ENCODE measurements at regions not wholly inside any gene's neighbourhood (a gene's known extent, or its start where the extent isn't known, plus 50 kb on each side); places are given as distances from the start of the nearest gene placed in this dataset.

DNA sequence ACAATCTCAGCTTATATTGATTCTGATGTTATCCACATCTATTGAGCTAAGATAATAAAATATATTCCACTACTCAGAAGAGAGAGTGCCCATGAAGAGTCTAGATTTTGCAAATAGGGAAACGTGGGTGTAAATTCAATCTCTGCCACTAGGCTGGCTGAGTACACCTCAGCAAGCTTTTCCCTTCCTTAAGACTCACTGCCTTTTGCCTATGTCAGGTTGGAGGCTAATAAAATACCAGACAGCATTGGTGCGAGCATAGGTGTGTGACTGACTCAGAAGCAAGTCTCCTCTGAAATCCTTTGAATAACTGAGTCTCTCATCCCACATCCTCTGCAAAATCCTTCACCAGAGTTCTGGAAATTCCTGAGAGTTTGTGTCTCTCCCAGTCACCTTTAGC is 405.4 kb upstream of the CPEB2 start:
- TF ChIP-seq, protein P1, sequence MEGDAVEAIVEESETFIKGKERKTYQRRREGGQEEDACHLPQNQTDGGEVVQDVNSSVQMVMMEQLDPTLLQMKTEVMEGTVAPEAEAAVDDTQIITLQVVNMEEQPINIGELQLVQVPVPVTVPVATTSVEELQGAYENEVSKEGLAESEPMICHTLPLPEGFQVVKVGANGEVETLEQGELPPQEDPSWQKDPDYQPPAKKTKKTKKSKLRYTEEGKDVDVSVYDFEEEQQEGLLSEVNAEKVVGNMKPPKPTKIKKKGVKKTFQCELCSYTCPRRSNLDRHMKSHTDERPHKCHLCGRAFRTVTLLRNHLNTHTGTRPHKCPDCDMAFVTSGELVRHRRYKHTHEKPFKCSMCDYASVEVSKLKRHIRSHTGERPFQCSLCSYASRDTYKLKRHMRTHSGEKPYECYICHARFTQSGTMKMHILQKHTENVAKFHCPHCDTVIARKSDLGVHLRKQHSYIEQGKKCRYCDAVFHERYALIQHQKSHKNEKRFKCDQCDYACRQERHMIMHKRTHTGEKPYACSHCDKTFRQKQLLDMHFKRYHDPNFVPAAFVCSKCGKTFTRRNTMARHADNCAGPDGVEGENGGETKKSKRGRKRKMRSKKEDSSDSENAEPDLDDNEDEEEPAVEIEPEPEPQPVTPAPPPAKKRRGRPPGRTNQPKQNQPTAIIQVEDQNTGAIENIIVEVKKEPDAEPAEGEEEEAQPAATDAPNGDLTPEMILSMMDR (IDR thresholded peaks at IDR 0.05): no peak
- Histone ChIP-seq H3K4me3 (no peak overlapping the region), H3K27ac (no peak overlapping the region)
- no peak for DNase-seq (ENCODE audit: low spot score)

DNA sequence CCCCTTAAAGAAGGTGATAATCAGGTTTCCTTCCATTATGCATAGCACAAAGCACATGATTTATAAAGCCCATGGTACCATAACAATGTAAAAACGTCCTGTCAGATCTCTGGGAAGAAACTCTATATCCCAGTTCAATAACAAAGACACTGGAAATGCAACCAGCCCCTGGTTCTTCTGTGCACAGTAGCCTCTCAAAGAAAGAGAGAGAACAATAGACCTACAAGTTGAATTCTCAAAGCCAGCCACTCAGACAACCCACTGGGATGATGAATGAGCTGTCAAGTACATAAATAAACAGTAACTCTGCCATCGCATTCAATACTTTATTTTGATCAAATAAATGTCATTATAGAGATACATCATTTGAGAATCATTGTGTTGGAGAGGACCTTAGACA is 400.1 kb upstream of the CPEB2 start:
- H3K4me3 ChIP-seq: no peak overlapping the region
- H3K27ac ChIP-seq: no peak overlapping the region
- TF ChIP-seq, protein P1 (IDR thresholded peaks at IDR 0.05): no peak
- no peak for DNase-seq (ENCODE audit: low spot score)

DNA sequence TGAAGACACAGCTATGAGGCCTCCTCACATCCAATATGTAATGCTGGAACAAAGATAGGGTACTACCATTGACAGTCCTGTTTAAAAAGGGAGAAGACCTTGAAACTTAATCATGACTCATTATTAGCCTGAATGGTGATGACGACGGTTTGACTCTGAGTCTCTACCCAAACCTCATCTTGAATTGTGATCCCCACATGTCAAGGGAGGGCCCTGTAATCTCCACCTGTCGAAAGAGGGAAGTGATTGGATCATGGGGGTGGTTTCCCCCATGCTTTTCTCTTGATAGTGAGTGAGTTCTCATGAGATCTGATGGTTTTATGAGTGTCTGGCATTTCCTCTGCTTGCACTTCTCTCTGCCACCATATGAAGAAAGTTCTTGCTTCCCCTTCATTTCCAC is 395.3 kb upstream of the CPEB2 start:
- DNase-seq (ENCODE audit: low spot score): no peak
- H3K4me3 ChIP-seq: no peak overlapping the region
- no peak overlapping the region for H3K27ac ChIP-seq
- TF ChIP-seq, protein P1 (IDR thresholded peaks at IDR 0.05): no peak

DNA sequence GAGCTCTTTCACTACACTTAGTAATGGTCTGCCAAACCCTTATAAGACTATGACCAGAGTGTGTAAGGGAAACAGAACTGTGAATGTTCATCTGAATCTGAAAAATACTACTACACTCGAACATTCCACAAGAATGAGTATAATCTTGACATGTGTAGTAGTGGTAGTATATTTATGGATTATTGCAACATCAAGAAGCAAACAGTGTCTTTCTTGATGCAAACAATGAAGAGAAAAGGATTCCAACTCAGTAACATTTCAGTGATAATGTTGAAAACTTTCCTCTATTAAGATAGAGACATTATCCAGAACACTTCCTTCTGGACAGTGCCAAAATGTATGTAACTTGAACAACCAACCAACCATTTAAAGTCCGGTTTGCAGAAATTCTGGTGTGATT is 394.7 kb upstream of the CPEB2 start:
- Histone ChIP-seq H3K4me3 (no peak overlapping the region), H3K27ac (no peak overlapping the region)
- TF ChIP-seq, protein P1 (IDR thresholded peaks at IDR 0.05): no peak
- DNase-seq (ENCODE audit: low spot score): no peak

DNA sequence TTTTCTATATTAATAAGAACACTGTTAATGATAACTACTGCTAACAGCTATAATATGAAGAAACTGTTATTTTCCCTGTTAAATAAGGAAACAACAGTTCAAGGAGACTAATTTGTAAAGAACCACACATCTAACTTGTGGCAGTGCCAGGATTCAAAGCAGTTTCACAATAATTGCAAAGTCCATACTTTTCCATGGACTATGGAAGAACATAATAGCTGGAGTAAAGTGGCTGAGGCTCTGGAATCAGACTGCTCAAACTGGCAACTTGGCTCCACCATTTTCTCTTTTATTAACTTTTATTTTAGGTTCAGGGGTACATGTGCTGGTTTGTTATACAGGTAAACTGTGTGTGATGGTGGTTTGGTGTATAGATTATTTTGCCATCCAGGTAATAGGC is 393.7 kb upstream of the CPEB2 start:
- DNase-seq (ENCODE audit: low spot score): no peak
- TF ChIP-seq, protein P1 (IDR thresholded peaks at IDR 0.05): no peak
- no peak overlapping the region for H3K27ac ChIP-seq

DNA sequence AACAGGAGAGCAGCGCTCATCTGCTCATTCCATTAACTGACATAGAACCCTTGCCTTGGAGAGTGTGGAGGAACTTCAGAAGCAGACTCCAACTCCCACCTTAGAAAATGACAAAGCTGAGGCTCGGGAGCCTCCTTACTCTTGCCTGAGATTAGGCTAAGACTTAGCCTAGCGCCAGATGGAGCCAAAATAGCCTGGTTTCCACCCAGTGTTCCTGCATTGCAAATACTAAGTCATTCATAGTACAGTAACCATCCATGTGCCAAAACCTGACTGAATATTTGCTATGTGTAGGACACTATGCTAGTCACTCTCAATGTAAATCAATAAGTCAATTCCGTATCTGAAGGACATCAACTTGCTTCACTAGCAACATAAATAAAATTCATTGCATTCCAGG is 387.4 kb upstream of the CPEB2 start:
- H3K27ac ChIP-seq: no peak overlapping the region
- DNase-seq (ENCODE audit: low spot score): no peak
- H3K4me3 ChIP-seq: no peak overlapping the region
- TF ChIP-seq, protein P1 (IDR thresholded peaks at IDR 0.05): no peak

More for the DNA sequence above, 393.7 kb upstream of the CPEB2 start:
- H3K4me3 ChIP-seq: no peak overlapping the region

DNA sequence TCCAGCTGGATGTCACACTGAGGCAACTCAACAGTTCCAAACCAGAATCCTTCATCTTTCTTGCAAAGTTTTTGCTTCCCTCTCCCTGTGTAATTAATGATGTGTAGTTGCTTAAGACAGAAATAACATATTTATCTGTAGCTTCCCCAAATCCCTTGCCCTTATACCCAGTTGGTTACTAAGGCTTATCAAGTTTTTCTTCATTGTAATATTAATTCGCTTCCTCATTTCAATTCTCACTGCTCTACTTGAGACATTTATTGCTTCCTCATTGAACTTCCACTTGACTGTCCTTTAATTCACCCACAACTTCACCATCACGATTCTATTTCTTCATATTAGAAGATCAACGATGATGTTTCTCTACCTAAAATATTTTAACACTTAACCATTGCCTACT is 386.6 kb upstream of the CPEB2 start:
- Histone ChIP-seq H3K27ac (no peak overlapping the region), H3K4me3 (no peak overlapping the region)
- no peak for DNase-seq (ENCODE audit: low spot score)
- TF ChIP-seq, protein P1 (IDR thresholded peaks at IDR 0.05): no peak

Data from coronary artery (tissue), 2 donors.